ENCODE measurements at regions not wholly inside any gene's neighbourhood (a gene's known extent, or its start where the extent isn't known, plus 50 kb on each side); places are given as distances from the start of the nearest gene placed in this dataset.

- no peak for TF ChIP-seq POLR2AphosphoS5 (IDR thresholded peaks at IDR 0.05; ENCODE audit: insufficient read depth, low read depth, low read length)
- TF ChIP-seq, protein P1, sequence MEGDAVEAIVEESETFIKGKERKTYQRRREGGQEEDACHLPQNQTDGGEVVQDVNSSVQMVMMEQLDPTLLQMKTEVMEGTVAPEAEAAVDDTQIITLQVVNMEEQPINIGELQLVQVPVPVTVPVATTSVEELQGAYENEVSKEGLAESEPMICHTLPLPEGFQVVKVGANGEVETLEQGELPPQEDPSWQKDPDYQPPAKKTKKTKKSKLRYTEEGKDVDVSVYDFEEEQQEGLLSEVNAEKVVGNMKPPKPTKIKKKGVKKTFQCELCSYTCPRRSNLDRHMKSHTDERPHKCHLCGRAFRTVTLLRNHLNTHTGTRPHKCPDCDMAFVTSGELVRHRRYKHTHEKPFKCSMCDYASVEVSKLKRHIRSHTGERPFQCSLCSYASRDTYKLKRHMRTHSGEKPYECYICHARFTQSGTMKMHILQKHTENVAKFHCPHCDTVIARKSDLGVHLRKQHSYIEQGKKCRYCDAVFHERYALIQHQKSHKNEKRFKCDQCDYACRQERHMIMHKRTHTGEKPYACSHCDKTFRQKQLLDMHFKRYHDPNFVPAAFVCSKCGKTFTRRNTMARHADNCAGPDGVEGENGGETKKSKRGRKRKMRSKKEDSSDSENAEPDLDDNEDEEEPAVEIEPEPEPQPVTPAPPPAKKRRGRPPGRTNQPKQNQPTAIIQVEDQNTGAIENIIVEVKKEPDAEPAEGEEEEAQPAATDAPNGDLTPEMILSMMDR (IDR thresholded peaks at IDR 0.05; ENCODE audit: extremely low read depth in 1 of 2, insufficient read depth in 1 of 2, low read depth in 1 of 2, low read length in 2 of 2) = no peak
- TF ChIP-seq EZH2 (IDR thresholded peaks at IDR 0.05; ENCODE audit: borderline replicate concordance, low read depth, low read length, severe bottlenecking) = no peak
- no peak for TF ChIP-seq POLR2A (IDR thresholded peaks at IDR 0.05; ENCODE audit: low read depth, low read length)
- TF ChIP-seq JUN (IDR thresholded peaks at IDR 0.05; ENCODE audit: borderline replicate concordance, insufficient read depth, insufficient read length, low read depth) = no peak
These were observed 296.6 kb upstream of the LMCD1 start for GRCh38 chr3:8204853-8205650.

Data from endothelial cell of umbilical vein (primary cell).